CD4-positive, alpha-beta T cell treated with Interferon alpha-2 for 1 hour (primary cell): ENCODE measurements at regions not wholly inside any gene's neighbourhood (a gene's known extent, or its start where the extent isn't known, plus 50 kb on each side); places are given as distances from the start of the nearest gene placed in this dataset.
"Not testable (repeated sequence)": the region's sequence is repeated elsewhere in the genome, so short reads cannot be mapped to it uniquely, and the experiment has no call there.

Experiments
- DNase-seq, 2 donors: peaks; one replicate each; pipeline ENCODE4 v3.0.0-alpha.2; 2020 to 2022

- no peak for DNase-seq
Measured at GRCh38 chr7:45268013-45268412, 110.4 kb downstream of the RAMP3 start.

- DNase-seq, result no peak
Measured at GRCh38 chr7:45269192-45269591, 111.6 kb downstream of the RAMP3 start.

DNA sequence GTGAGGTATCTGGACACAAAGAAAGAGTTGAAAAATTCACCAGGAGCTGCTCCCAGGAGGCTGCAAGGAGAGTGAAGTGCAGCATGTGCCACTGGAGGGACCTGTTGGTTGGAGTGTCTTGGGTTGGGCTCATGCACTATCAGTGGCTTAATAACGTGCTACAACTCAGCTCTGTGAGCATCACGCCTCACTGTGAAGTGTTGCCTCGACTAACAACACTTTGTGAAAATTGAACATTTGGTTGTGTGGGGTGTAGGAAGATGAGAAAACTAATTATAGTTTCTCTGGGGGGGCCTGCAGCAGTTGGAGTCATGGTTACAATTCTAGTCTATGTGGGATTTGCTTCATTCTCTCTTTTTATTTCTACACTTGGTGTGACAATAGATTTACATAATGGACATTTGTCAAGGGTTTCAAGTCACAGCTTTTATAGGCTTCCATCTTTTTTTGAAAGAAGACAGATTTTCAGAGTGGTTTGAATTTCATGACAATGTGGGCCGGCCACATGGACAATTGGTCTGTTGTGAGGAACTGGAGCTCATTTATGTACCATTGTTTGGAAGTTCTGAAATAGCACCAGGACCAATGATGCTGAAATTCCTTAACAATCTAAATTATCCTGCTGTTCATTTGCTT lies 121.3 kb downstream of the RAMP3 start:
- no peak for DNase-seq

GRCh38 chr7:45289611-45290010 lies 132.0 kb downstream of the RAMP3 start:
- DNase-seq, result not testable (repeated sequence)

DNA sequence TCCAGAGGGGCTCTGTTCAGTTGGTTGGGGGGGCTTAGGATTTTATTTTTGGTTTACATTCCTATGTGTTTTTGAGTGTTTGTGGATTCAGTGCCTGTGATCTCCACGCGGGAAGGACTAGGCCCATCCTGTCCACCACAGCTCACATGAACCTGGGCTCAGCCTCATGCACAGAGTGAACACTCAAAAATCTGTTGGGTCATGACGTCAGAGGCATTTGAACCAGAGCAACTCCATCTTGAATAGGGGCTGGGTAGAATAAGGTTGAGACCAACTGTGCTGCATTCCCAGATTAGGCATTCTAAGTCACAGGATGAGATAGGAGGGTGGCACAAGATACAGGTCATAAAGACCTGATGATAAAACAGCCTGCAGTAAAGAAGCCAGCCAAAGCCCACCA lies 133.3 kb downstream of the RAMP3 start:
- DNase-seq, result no peak

DNA sequence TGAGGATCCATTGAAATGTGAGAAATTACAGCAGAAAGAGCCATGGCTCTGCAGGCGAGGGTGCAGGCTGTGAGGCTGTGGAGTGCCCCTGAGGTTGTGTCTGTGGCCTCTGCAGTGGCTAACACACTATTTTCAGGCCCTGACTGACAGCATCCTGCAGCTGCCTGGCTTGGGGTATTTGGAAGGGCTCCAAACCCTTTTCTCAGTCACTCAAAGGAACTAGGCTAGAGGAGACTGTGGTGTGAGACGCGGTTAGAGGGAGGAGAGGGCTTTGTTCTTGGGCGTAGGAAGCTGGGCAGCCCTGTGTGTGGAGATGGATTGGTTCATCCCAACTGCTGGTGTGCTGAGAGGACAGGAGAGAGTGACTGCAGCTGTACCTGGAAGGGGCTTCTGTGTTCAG lies 134.9 kb downstream of the RAMP3 start:
- no peak for DNase-seq

DNA sequence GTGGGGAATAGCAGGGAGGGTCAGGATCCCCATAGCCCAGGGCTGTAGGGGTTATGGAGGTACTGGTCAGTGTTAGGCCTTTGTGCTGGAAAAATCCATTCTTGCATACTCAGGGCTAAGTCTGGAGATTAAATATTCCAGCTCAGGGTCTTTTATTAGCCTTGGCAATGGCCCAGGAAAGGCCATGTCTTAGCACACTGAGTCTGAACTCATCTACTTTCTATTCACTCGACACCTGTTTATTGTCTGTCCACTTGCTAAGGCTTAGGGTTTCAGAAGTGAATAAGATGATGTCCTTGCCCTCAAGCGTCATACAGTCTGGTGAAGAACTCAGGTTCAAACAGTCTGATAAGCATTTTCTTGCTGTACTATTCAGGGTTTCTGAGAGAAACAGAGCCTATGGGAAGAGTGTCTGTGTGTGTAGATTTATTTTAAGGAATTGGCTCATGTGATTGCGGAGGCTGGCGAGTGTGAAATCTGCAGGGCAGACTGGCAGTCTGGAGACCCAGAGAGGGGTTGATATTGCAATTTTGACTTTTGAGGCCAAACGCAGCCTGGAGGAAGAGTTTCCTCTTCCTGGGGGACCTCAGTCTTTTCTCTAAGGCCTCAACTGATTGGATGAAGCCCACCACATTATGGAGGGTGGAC lies 135.8 kb downstream of the RAMP3 start:
- DNase-seq, result no peak

DNA sequence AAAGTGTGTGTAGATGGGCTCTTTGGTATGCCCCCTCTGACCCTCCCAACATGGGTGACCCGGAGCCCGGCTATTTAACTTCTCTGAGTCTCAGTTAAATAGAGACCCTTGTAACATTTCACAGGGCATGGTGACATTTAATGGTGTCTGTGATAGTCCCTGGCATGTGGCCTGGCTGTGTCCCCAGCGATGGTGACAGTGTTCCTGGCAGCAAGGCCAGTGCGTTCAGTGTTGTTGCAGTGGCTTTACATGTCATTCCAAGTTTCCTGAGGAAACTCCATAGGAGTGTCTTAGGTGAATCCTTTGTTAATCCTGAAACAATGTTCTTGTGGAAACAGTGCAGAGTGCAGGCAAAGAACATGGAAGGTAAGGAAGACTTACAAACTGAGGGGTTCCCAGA lies 137.0 kb downstream of the RAMP3 start:
- no peak for DNase-seq

GRCh38 chr7:45295222-45295621 lies 137.6 kb downstream of the RAMP3 start:
- DNase-seq, result no peak

DNA sequence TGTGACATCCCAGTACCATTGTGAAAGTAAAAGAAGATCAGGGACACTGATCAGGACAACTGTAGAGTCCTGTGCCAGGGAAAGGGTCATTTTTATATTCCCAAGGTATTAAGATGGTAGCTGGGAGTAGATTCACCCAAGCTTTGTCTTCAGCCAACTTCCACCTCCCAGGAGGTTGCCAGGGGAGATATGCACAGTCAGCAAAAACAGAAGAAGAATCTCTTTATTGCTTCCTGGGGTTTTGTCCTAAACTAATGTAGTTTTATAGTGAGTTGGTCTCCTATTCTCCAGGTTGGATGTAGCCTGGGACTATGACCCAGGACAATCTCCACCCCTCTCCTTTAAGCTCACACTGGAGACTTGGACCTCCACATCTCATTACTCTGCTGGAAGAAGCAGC lies 139.2 kb downstream of the RAMP3 start:
- no peak for DNase-seq

DNA sequence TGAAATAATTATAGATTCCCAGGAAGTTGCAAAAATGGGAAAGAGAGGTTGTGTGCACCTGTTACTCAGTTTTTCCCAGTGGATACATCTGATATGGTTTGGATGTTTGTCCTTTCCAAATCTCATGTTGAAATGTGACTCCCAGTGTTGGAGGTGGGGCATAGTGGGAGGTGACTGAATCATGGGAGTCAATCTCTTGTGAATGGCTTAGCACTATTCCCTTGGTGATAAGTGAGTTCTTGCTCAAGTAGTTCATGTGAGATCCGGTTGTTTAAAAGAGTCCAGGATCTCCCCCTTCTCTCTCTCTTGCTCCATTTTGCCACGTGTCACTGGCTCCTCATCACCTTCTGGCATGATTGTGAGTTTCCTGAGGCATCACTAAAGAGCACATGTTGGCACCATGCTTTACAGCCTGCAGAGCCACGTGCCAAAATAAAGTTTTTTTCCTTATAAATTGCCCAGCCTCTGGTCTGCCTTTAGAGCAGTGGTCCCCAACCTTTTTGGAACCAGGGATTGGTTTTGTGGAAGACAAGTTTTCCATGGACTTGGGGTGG lies 149.2 kb downstream of the RAMP3 start:
- no peak for DNase-seq

DNA sequence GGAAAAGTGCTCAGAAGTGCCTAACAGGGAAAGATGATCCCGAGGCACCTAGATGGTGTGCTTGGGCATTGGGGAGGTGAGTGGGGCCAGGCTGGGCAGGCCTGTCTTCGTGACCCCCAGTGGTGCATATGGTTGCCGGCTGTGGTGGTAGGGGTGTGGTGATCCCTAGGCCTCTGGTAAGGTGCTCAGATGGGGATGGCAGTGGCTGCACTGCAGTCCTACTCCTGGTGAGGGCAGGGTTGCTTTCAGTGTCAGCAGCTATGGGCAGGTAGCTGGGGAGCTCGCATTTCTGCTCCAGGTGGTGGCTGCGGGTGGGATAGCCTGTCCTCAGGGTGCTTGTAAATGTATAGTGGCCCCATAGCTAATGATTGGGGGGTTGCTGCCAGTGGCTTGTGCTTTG lies 154.0 kb downstream of the RAMP3 start:
- no peak for DNase-seq

DNA sequence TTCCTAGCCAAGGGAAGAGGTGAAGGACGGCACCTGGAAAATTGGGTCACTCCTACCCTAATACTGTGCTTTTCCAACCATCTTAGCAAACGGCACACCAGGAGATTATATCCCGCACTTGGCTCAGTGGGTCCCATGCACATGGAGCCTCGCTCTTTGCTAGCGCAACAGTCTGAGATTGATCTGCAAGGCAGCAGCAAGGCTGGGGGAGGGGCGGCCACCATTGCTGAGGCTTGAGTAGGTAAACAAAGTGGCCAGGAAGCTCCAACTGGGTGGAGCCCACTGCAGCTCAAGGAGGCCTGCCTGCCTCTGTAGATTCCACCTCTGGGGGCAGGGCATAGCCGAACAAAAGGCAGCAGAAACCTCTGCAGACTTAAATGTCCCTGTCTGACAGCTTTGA lies 157.9 kb downstream of the RAMP3 start:
- not testable (repeated sequence) for DNase-seq

DNA sequence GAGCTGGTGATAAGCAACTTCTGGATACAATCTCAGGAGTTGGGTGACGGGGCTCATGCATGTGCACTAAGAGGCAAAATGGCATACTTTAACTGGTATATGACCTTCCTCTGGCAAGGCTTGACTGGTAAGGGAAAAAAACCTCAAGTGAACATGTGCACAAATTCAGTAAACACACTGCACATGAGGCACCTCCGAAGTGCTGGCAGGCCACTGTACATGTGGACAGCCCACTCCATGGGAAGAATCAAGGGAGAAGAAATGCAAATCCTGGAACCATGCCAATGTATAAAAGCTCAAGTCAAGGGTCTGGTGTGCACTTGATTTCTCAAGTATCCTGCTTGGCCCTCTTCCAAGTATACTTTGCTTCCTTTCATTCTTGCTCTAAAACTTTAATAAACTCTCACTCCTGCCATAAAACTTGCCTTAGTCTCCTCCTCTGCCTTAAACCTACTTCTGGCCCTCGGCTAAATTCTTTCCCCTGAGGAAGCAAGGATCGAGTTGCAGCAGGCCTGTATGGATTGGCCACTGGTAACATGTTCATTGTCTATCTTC lies 167.2 kb downstream of the RAMP3 start:
- no peak for DNase-seq

- DNase-seq, result no peak
Measured at GRCh38 chr7:45325378-45325777, 167.8 kb downstream of the RAMP3 start.

DNA sequence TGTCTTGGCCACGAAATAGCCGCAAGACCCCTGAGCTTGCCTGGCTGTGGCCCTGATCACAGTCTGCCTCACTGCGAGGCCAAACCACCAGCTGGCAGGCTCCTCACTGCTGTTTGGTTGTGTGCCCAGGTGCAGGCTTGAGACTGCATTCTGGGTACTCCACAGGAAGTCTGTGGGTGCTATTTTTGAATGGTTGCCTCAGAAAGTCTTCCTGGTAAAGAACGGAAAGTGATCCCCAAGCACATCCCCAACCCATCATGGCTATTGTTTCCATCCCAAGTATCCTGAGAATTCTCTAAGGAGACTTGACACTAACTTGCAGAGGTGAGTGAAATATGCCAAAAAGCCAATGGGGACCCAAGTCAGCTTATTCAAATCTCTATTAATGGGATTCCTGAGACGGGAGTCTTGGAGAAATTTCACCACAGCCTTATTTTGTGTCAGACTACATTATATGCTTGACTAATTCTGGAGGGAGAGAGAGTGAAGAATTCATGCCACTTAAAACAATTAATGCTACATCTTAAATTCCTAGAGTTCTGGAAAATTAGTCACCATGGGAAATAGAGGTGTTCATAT lies 170.9 kb downstream of the RAMP3 start:
- no peak for DNase-seq

- DNase-seq, result no peak
Measured at GRCh38 chr7:45331563-45331962, 174.0 kb downstream of the RAMP3 start.

- DNase-seq, result not testable (repeated sequence)
Measured at GRCh38 chr7:45335024-45335423, 177.4 kb downstream of the RAMP3 start.

GRCh38 chr7:45342236-45342635 lies 184.6 kb downstream of the RAMP3 start:
- DNase-seq, result peak in 1 of 2 donors; percentile 22

GRCh38 chr7:45343746-45344145 lies 186.2 kb downstream of the RAMP3 start:
- no peak for DNase-seq

DNA sequence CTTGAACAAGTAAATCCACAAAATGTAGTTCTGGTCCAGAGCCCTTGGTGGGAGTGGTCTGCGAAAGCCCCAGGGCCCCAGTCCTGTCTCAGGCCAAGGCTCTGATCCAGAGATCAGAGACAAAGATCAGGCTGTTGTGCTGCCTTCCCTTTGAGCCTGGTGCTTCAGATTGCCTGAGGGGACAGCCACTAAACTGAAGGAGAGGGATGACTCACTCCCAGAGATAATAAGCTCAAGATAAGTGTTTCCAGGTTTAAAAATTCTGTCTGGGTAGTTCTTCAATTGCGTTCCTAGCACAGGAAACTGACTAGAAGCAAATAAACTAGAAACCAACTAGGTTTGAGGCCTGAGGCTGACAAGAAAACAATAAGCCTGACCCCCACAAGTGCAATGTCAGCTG lies 190.2 kb downstream of the RAMP3 start:
- no peak for DNase-seq

GRCh38 chr7:45349090-45349489 lies 191.5 kb downstream of the RAMP3 start:
- no peak for DNase-seq

DNA sequence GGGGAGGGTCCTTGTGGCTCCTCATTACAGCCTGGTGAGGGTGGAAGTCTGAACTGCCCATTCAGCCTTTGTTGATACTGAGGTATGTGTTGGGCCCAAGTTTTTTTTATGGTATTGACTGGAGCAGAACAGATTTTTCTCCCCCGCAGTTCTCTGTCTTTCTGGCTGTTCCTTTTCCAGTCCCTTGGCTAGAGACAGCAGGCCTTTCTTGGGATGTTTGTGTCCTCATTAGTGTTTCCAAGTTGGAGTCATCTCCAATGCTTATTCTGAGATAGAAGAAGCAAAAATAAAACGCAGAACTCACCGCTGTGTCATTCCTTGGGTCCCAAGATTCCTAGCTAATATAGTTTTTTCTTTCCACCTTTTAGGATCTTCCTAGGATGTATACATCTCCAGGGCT lies 193.3 kb downstream of the RAMP3 start:
- no peak for DNase-seq

DNA sequence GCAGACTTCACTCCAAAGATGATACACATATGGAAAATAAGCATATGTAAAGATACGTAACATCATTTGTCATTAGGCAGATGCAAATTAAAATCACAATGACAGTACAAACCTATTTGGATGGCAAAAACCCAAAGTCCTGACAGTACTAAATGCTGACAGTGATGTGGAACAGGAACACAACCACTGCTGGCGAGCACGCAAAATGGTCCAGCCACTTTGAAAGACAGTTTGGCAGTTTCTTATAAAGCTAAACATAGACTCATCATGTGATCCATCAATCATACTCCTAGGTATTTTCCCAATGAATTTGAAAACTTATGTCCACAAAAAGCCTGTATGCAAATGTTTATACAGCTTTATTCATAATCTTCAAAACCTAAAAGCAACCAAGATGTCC lies 200.7 kb downstream of the RAMP3 start:
- no peak for DNase-seq
